Activated CD4-positive, alpha-beta T cell treated with anti-CD3 and anti-CD28 coated beads, Interleukin-2, Interleukin-6, amounts not matched to agents 100 ng/mL and 50 ng/mL, durations not matched to agents 16 hours and 8 hours (primary cell): ENCODE measurements at regions not wholly inside any gene's neighbourhood (a gene's known extent, or its start where the extent isn't known, plus 50 kb on each side); places are given as distances from the start of the nearest gene placed in this dataset.
A peak's percentile ranks its signal among the peaks of the same experiment; 100 is the strongest.

Source experiments
- DNase-seq: peaks from one replicate; pipeline ENCODE4 v3.0.0-alpha.2; 2020

- DNase-seq = no peak
Measured at GRCh38 chr5:57576317-57576716, 93.7 kb upstream of the ACTBL2 start.

DNA sequence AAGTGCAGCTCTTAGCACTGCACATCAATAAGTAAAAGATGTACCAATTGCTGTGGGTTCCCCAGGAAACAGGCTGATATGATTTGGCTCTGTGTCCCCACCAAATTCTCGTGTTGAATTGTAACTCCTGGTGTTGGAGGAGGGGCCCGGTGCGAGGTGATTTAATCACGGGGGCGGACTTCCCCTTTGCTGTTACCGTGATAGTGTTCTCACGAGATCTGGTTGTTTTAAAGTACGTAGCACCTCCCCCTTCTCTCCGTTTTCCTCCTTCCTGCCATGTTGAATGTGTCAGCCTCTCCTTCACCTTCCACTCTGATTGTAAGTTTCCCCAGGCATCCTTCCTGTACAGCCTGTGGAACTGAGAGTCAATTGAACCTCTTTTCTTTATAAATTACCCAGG lies 93.2 kb upstream of the ACTBL2 start:
- no peak for DNase-seq

DNA sequence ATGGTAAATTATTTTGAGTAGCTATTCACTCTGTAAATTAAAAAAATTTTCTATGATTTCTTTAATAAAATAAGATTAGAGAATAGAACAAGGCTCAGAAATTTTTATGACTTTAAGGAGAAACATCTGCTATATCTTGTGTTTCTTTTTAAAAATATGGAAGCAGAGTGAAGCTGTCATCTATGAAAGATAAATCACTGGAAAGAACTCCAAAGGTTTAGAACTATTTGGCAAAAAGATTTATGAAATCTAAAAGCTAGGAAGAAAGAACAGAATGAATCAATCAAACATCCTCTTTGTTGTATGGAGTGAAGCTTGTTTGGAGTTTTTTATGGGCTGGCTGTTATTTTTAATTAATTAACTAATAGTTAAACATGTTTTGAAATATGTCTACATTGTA lies 89.8 kb upstream of the ACTBL2 start:
- no peak for DNase-seq

GRCh38 chr5:57569601-57570000 lies 87.0 kb upstream of the ACTBL2 start:
- DNase-seq = no peak

GRCh38 chr5:57568136-57568535 lies 85.5 kb upstream of the ACTBL2 start:
- DNase-seq = no peak

- no peak for DNase-seq
Measured at GRCh38 chr5:57566914-57567313, 84.3 kb upstream of the ACTBL2 start.

DNA sequence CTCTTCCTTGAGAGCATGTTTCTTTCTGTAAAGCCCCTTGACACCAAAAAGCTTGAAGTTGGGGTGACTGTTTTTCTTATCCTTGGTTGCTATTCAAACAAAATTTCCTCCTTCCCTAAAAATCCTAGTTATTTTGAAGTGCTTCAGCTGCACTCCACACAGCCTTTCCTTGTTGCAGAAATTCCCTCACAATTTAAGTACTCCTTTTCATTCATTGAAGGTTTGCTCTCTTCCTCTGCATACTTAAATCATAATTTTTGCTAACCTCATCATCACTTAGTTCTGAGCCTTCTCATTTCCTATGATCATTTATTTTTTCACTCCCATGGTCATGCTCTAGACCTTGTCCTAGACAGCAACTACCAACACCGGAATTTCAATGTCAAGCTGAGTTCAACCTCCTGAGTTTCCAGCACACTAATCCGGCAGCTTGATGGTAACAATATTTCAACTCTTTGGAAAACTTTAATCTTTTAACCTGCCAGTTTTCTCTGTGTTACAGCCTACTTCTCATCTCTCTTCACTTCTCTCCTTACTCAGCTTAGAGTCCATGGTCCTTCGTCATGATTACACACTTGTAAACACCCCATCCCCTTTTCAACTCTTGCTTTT lies 78.7 kb upstream of the ACTBL2 start:
- DNase-seq = no peak

DNA sequence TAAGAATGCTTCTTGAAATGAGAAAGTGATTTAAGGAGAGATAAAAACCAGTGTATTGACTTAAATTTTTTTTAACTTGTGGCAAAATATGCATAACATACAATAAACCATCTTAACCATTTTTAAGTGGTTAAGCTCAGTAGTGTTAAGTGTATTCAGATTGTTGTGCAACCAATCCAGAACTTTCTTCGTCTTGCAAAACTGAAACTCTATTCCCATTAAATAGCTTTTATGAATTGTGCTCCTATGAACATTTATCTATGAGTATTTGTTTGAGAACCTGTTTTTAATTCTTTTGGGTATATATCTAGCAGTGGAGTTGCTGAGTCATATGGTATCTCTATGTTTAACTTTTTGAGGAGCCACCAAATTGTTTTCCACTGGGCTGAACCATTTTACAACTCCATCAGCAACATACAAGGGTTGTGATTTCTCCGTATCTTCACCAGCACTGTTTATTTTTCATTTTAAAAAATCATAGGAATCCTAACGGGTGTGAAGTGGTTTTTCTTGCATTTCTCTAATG lies 76.6 kb upstream of the ACTBL2 start:
- DNase-seq = no peak

DNA sequence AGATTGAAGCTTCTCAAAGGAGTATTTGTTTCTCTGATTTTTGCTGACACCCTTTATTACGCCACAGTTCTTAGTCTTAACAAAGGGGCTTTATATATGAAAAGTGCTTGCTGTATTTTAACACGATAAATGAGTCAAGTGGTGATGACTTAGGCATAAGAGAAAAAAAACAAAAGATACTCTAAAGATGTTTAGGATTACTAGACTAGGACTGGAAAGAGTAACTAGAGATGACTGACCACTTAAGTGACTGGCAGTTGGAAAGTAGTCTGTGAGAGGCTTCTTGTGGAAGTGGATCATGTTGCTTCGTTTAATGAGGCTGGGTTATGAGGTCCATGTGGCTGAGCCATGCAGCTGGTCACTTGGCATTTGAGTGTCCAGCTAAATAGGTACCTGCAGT lies 69.4 kb upstream of the ACTBL2 start:
- DNase-seq = no peak

DNA sequence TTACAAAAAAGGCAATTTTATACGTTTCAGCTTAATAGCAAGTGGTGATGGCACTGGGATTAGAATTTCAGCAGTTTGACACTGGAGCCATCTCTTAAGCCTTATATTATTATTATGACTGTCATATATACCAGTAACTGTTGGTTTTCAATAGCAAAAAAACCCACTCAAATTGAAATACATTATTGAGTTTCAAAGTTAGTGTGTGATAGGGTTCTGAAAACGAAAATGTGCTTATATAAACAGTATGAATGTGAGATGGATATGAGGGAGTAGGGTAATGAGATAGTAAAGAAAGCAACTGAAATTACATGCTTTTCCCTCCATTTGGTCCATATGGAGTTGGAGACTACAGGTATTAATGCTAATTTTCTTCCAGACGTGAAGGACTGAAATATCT lies 68.6 kb upstream of the ACTBL2 start:
- DNase-seq = peak; percentile 5

- DNase-seq = no peak
Measured at GRCh38 chr5:57550132-57550531, 67.5 kb upstream of the ACTBL2 start.

DNA sequence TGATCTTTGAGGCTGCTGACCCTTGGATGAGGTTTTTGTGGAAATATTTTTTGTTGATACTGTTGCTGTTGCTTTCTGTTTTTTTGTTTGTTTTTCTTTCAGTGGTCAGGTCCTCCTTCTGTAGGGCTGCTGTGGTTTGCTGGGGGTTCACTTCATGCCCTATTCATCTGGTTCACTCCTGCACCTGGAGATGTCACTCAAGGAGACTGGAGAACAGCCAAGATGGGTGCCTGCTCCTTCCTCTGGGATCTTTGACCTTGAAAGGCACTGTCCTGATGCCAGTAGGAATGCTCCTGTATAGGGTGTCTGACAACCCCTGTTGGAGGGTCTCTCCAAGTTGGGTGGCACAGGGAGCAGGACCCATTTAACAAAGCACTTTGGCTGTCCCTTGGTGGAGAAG lies 67.0 kb upstream of the ACTBL2 start:
- no peak for DNase-seq

- no peak for DNase-seq
Measured at GRCh38 chr5:57540823-57541222, 58.2 kb upstream of the ACTBL2 start.

- no peak for DNase-seq
Measured at GRCh38 chr5:57539281-57539701, 56.7 kb upstream of the ACTBL2 start.

GRCh38 chr5:57538341-57538955 lies 55.8 kb upstream of the ACTBL2 start:
- DNase-seq = no peak

DNA sequence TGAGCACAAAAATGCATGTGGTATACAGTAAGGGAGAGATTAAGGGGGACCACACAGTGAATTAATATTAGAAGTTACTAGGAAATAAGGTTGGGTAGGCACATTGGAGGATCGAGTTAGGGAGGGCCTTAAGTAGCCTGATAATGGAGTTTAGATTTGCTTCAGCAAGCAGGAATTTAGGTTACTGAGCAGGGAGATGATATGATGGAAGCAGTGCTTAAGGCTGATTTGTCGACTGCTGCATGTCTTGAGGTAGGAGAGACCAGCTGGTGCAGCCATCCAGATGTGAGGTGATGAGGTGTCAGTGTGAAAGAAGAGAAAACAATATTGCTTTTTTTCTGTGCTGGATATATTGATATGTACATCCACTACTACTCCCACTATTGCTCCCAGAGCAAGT lies 55.2 kb upstream of the ACTBL2 start:
- no peak for DNase-seq

GRCh38 chr5:57532513-57533497 lies 50.2 kb upstream of the ACTBL2 start:
- no peak for DNase-seq
